CD4-positive, alpha-beta T cell treated with Interleukin-4 for 1 hour (primary cell): ENCODE measurements at regions not wholly inside any gene's neighbourhood (a gene's known extent, or its start where the extent isn't known, plus 50 kb on each side); places are given as distances from the start of the nearest gene placed in this dataset.

ENCODE experiments used
- DNase-seq, 2 donors: peaks; one replicate each; pipeline ENCODE4 v3.0.0-alpha.2; 2020 to 2022

DNA sequence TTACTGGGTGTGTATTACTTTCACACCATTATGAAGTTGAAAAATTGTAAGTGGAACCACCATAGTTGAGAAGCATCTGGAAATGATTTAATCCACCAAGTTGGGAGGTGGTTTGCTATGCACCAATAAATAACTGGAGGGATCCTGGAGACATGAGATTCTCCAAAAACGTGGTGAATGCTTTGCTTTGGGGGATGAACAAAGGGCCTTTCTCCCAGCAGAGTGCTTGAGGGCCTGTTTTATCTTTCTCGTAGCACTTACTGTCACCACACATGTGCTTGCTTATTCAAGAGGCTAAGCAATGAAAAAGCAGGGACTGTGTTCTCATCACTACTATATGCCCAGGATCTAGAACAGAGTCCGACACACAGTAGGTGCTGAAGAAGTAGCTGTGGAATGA, 371.1 kb downstream of the DHX35 start:
- DNase-seq: no peak

DNA sequence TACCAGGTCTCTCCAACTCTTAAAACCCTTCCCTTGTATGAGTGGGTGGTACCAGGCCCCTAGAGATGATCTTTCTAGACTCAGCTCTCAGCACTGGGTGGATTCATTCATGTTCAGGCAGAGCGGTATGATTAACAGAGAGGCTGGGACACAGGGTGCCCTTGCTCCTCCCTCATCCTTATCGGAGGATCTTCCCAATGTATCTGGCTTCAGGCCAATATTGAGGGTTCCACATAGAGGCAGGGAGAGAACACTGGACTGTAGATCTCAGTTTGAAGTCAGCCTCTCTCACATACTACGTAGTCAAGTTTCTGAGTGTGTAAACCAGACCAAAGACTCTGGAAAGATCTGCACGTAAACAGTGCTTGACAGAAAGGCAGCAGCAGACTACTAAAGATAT, 366.2 kb downstream of the DHX35 start:
- DNase-seq: no peak

DNA sequence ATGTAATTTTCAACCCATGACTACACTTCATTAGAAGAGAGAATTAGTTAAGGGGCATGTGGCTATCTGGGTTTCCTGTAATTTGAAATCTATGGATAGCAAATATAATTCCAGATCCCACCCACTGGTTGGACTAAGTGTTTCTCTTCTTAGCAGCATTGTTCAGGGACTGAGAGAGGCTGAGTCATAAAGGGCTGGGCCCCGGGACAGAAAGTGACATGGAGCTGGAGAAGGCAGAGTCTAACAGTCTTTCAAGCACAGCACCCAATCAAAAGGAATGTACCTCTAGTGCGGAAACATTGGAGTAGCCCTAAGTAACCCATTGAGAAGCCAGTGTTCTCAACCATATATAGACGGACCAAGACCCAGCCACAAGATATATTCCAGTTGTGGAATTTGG, 363.9 kb downstream of the DHX35 start:
- no peak for DNase-seq

DNA sequence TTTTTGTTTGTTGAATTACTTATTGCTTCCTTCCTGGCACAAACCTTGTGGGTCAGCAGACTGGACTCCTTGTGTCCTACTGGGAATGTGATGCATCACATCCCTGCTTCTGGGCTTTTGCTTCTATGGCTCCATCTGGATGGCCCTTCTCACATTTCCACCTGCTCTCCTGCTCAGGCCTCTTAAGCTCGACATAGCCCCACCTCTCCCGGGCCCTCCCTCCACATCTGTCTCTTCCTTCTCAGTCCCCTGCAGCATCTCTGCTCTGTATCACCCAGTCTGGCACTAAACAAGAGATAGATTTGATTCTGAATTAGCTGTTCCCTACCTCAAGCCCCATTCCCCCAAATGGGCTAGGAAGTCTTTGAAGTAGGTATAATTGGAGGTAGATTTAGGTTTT, 356.8 kb downstream of the DHX35 start:
- no peak for DNase-seq

DNA sequence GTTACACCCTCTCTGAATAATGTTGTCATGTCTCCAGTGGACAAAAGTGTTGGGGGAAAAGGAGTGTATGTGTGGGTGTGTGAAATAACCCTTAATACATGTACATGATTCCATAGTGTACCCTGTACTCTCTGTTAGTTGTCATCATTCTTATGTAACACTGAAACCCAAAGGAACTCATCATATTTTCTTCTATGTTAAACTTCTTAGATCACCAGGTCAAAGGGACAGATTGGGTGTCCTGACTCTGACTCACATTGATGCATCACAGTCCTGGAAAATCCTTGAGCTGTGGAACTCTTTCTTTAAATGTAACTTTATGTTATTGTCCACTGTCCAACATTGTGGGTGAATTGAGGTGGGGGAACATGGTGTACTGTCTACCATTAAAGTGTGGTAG, 350.5 kb downstream of the DHX35 start:
- DNase-seq: no peak

DNA sequence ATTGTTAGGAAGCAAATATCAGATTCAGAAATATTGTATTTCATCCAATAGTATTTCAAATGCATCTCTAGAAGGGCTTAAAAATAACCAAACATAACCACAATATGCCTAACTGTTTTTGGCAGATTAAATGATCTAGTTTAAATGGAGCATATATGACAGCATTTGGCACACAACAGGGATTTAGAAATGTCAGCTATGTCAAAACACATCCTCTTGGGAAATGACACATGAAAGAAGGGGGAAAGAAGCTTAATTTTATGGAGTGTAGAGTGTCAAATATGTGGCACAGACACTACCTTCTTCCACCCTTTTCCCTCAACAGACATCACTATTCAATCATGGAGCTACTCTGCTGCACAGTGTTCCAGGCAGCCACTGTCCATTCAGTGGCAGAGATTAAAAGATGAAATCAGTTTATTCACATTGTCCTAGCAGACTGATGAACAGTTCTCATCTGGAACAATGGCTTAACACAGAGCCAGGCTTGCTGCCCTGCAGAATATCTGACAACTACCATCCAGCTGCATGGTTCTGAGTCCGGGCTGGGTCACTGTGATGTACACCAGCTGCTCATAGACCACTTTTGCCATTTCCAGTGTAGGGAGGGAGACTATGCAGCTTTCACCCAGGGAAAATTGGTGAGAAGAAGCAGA, 349.8 kb downstream of the DHX35 start:
- no peak for DNase-seq

DNA sequence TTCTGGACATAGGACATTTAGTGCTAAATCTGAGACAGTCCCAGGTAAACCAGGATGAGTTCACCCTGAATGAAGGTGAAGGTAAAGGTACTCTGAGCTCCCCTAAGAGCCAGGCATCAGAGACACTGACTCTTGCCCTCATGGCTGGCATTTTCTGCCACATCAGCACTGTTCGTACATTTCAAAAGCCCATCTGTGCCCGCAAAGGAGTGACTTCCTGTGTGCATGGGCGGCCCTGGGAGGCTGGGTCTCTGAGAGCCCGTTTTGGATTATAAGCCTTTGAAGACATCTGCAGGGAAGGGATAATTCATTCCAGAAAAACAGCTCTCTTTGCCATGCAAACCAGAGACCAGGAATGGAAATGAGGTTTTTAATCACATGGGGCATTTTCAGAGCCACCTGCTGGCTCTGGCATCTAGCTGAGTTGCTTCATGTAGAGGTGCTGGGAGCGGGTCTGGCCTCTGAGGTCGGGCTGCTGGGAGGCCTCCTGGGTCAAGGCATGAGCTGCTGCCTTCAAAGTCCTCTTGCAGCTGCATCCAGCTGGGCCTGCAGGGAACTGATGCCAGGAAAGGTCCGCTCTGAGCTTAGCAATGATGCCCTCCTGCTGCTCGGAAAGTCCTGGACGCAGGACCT, 348.3 kb downstream of the DHX35 start:
- no peak for DNase-seq

DNA sequence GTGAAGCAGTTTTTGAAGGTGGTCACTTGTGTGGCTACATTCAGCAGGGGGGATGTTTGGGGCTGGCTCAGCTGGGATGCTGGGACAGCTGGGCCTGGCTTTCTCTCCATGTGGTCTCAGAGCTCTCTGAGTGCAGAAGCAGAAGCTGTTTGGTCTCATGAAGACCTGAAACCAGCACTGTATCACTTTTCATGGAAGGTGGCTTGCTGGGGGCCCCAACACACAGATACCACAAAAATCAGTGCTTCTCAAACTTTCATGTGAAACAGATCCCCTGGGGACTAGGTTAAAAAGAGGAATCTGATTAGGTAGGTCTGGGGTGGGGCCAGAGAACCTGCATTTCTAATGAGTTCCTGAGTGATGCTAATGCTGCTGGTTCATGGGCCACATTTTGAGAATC, 347.3 kb downstream of the DHX35 start:
- DNase-seq: no peak

DNA sequence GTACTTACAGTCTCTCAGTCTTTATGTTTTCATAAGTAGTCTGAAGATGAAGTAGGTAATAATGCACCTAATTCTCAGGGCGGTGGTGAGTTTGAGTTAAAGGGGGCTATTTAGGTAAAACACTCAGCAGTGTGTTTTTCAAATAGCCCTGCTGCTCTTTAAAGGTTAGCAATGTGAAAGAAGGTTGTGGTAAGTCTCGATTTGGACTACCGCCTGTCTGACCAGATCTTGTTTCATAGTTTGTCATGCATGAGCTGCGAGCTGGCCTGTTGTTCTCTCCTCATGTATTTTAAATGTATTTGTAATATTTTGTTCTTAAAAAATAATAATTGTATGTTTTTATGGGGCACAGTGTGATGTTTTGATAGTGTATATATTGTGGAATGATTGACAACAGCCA, 340.2 kb downstream of the DHX35 start:
- no peak for DNase-seq

DNA sequence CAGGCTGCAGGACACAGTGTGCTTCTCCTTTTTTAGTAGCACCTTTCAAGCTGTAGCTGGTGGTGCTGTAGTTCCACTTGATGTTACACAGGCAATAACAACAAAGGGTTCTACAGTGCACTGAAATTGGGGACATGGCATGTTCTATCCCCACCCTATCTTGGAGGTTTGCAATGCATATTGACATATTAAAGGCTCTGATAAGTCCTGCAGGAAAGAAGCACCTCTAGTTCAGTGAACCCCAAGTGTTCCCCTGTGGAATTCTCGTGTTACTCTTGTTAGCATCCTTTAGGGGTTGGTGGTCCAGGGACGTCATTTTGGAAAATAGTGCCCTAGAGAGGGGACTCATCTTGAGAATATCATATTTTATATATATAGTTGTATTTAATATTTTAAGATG, 337.6 kb downstream of the DHX35 start:
- no peak for DNase-seq

DNA sequence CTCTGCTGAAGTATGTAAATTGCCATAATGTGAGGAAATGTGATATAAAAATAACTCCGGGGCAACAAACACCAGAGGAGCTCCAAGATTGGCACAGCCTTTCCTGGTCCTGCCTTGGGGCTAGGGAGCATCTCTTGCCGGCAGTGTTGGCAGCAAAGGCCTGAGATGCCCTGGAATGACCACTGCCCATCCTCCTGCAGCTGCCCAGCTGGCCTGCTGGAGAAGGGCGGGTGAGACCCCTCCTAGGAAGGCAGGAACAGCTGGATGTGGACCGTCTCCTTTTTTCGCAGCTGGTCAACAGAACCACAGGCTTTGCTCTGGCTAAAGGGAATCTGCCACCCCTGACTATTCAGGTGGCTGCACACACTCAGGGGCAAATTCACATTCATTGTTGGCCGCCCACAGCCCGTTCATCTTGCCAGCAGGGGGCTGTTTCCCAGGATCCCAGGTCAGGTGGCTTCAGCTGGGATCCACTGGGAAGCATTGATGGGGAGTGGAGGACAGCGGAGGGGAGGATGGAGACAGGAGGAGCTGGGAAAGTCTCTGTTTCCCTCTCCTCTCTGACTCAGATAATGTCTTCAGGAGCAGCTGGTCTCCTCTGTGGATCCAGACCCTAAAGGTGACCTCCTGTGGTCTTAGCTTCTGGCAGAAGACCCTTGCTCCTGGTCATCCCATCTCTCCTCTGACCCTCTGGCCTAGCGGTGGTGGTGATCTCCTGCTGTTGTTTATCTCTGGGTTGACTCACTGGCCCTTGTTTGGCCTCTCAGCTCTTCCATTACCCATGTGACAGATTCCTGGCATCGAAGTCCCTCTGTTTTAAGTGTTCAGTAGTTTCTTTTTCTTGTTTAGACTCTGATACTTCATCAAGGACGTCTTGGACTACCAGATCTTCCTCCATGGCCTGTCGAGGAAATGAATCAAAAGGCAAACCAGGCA, 336.7 kb downstream of the DHX35 start:
- no peak for DNase-seq

DNA sequence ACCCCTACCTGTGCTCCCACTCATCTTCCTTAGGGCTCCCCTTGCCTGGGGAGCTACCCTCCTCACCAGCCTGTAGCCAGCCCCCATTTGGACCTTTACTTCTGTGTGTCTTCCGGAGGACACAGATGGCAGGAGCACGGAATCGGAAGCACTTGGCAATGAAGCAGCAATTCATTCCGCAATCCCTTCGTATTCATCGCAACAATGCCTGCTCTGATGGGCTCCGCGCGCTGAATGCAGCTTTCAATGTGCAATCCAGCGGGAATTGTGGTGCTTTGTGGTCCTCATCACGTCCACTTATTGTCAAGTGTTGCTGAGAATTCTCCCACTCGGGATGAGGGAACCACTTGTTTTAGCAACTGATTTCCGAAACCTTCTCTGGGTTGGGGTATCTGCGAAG, 336.0 kb downstream of the DHX35 start:
- no peak for DNase-seq

DNA sequence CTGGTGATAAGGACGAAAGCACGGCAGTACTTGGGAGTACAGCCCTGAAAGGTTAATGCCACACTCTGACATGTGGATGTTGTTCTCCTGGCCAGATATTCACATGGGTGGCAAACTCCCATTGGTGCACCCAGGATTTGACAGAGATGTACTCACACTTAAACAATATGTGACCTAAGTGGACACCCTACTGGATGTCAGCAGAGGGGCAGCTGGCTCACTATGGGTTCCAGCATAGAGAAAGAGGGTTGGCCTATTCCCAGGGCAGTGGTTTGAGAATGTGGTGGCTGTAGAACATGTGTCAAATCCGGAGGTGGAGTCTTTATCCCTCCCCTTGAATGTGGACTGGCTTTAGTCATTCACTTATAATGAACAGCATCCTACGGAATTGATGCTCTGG, 333.2 kb downstream of the DHX35 start:
- DNase-seq: no peak

DNA sequence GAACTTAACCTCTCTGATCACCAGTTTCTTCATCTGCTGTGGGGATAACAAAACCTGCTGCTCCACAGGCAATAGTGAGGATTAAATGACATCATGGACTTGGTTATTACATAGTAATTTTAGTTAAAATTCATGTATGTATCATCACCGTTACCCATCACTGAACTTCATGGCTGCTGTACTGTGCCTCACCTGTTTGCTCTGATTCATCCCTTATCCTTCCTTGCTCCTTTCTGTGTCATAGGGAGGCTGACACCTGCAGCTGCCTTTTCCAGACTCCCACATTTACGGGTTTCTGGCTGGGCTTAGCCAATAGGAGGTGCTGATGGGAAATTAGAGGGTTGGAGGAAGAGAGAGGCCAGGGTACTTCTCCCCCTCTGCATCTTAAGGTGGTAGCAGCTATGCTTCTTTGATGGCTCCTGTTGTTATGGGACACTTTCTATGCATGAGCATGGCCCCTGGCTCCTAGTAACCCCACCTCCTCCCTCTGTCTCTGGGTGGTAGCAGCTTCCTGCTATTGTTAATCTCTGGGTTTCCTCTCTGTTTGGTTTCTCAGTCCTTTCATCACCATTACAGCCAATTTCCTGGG, 332.1 kb downstream of the DHX35 start:
- DNase-seq: no peak

DNA sequence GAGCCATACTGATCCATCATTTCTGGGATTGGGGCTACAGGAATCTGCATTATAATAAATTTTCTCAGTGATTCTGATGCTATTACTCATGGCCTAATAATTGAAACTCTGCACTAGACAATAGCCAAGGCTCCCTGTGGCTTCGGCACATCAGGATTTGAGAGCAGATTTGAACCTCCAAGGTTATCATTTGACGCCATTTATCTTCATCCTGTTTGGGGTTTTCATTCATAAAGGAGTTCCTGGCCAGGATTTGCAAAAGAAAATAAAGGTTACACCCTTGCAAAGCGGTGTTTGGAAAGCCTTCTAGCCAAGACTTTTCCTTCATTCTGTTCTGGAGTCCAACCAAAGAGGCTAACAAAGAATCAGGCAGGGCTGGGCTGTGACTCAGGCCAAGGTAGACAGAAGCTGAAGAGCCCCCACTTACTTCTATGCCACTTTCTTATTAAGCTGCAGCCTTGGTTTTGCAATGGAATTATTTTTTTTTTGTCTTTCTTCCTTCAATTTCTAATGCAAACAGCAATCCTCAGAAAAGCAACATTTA, 330.1 kb downstream of the DHX35 start:
- DNase-seq: no peak

DNA sequence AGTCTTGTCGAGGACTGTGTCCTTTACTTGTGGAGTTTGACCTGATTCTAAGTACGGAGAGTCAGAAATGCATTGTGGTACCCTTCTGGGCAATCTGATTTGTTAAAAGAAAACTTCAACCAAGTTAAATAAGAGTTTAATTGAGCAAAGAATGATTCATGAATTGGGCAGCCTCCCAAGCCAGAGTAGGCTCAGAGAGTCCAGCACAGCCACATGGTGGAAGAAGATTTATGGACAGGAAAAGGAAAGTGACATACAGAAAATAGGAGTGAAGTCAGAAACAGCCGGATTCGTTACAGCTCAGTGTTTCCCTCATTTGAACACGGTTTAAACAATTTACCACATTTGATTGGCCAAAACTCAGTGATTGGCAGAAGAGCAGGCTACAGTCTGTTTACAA, 329.2 kb downstream of the DHX35 start:
- DNase-seq: no peak

DNA sequence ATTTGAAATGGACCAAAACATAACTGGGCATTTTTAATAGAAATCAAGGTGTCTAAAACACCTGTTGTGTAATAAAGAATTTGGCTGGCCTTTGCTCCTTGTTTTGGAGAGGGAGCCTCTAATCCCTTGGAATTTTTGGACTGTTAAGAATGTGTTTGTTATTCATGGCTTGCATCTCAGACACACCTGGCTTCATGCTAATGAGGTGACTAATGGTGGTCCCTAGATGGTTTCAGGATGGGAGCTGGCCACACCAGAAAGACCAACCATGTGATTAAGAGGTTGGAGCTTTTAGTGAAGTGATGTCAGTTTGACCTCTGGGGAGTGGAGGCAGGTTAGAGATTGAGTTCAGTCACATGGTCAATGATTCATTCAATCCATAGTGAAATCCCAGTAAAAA, 328.4 kb downstream of the DHX35 start:
- DNase-seq: no peak

DNA sequence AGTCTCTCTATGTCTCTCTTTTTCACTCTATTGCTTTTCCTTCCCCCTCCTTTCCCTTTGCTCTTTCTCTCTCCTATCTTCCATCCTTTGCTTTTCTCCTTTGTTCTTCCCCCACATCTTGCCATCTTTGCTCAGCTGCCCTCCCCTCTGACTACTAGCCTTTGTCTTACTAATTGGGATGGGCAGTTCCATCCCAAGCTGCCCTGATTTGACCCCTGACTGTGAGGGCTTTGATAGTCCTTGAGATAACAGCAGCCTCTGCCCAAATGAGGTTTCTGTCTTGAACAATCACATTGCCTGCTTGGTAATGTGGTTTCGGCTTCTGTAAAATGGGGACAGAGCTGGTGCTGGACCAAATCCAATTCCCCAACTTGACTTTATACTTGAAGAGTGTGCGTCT, 327.7 kb downstream of the DHX35 start:
- no peak for DNase-seq

DNA sequence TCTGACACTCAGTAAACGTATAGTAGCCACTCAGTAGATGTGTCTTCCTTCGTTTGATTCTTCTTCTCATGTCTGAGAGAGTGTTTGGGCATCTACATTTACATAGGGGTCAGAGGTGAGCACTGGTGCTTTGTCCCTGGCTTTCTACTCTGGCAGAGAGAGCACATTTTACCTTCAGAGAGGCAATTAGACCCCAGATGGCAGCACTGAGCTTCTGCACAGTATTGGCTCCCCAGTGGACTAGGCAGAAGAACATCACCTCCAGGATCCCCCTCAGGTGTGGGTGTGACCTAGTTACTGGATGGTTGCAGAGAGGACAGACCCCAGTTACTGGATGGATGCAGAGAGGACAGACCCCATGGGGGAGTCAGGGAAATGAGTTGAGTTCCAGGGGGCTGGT, 327.2 kb downstream of the DHX35 start:
- no peak for DNase-seq

DNA sequence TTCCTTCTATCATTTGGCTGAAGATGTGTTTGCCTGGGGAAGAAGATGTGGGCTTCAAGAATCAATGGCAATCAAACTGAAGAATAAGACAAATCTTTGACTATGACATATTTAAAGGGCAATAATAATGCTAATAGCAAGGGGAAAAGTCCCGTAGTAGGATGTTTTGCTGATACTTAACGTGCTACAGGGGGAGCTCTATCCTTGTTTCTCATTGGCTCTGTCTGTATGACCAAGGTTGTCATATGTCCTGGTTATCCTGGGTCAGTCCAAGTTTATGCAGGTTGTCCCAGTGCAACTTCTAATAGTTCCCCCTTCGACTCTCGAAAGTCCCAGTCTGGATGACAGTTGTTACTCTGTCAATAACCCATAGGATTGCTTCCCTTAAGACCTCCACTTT, 321.3 kb downstream of the DHX35 start:
- no peak for DNase-seq

DNA sequence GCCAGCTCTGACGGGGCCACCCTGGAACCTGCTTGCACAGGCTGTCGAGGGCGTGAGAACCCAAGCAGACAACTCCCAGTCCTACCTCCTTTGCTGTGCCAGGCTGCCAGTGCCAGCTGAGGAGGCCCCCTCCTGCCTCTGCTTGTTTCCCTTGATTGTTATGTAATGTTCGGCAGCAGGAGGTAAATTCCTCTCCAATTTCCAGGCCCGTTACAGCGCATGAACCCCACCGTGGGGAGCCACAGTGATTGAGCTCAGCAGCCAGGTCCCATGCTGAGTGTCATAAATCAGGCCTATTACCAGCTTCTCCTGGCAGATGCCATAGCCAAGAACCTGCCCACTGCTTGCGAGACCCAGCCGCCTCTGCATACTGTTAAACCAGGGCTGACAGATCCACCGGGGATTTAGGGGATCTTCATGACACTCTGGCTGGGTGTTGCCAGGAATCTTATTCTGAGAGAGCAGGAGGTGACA, 320.5 kb downstream of the DHX35 start:
- DNase-seq: no peak

DNA sequence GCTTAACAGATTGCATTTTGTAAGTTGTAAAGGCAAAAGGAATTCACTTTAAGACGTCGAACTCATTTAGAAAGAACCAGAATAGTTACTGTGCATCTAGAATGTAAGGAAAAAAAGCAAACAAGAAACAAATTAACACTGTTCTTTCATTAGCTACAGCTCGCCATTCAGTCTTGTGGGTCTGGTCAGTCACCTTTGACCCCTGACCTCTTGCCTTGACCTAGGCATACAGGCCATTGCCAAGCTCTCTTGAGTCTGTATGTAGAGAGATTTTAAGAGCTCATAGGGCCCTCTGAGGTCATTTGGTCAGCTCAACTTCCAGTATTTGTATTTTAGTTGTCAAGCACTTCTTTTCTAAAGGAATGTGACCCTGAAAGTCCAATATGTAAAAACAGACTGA, 318.7 kb downstream of the DHX35 start:
- no peak for DNase-seq

DNA sequence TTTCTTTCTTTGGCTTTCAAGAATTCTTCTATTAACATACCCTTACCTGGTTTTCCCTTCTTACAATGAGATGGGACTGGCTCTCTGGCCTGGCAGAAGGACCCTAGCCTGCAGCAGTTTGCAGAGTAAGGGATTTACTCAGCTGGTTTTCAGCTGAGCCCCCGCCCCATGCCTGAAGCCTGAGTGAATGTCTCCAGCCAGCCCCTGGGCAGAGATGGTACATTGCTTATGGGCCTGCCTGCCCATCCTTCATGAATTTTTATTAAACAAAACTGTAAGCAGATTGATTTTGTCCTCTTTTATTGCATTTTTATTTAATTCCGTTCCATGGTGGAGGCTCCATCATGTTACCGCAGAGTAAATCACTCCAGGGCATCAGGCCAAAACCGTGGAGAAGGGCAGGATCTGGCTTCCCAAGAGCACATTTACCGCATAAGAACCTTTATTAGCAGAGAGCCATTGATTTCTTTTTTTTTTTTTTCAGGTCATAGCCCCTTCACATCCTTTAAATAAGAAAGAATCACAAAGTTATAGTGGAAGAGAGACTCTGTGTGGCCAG, 316.2 kb downstream of the DHX35 start:
- no peak for DNase-seq
